HG03039 (cell line): ENCODE measurements at regions not wholly inside any gene's neighbourhood (a gene's known extent, or its start where the extent isn't known, plus 50 kb on each side); places are given as distances from the start of the nearest gene placed in this dataset.
"Not testable (repeated sequence)": the region's sequence is repeated elsewhere in the genome, so short reads cannot be mapped to it uniquely, and the experiment has no call there.

Experiments used
- ATAC-seq: cut with Tn5 transposase; IDR thresholded peaks from one replicate; pipeline ENCODE4 v1.9.1; 2021; ENCODE audit warnings: mild to moderate bottlenecking, moderate library complexity; ENCODE audit not compliant: unreplicated experiment

GRCh38 chr3:89912031-89912430 is 804.6 kb downstream of the EPHA3 start:
- no peak for ATAC-seq

GRCh38 chr3:89923921-89924610 is 816.6 kb downstream of the EPHA3 start:
- ATAC-seq, result no peak

GRCh38 chr3:89925976-89926375 is 818.6 kb downstream of the EPHA3 start:
- ATAC-seq, result no peak

- ATAC-seq, result no peak
These were observed 825.5 kb downstream of the EPHA3 start for GRCh38 chr3:89932882-89933281.

- ATAC-seq, result not testable (repeated sequence)
These were observed 837.0 kb downstream of the EPHA3 start for GRCh38 chr3:89944461-89944860.

GRCh38 chr3:89946884-89947283 is 839.5 kb downstream of the EPHA3 start:
- ATAC-seq, result no peak

GRCh38 chr3:89947337-89947954 is 840.0 kb downstream of the EPHA3 start:
- no peak for ATAC-seq

- ATAC-seq, result no peak
These were observed 840.6 kb downstream of the EPHA3 start for GRCh38 chr3:89948008-89948407.

- no peak for ATAC-seq
These were observed 843.4 kb downstream of the EPHA3 start for GRCh38 chr3:89950772-89951171.

GRCh38 chr3:89954137-89954536 is 846.7 kb downstream of the EPHA3 start:
- ATAC-seq, result no peak

GRCh38 chr3:89955156-89955555 is 847.7 kb downstream of the EPHA3 start:
- no peak for ATAC-seq

- ATAC-seq, result no peak
These were observed 850.0 kb downstream of the EPHA3 start for GRCh38 chr3:89957451-89957850.

- ATAC-seq, result not testable (repeated sequence)
These were observed 850.7 kb downstream of the EPHA3 start for GRCh38 chr3:89958163-89958562.

GRCh38 chr3:89964347-89964746 is 856.9 kb downstream of the EPHA3 start:
- no peak for ATAC-seq

- ATAC-seq, result no peak
These were observed 859.6 kb downstream of the EPHA3 start for GRCh38 chr3:89966877-89967665.

GRCh38 chr3:89971329-89971728 is 863.9 kb downstream of the EPHA3 start:
- no peak for ATAC-seq

GRCh38 chr3:89973156-89973555 is 865.7 kb downstream of the EPHA3 start:
- ATAC-seq, result no peak

- ATAC-seq, result no peak
These were observed 867.6 kb downstream of the EPHA3 start for GRCh38 chr3:89974903-89975519.

GRCh38 chr3:89983449-89983848 is 876.0 kb downstream of the EPHA3 start:
- no peak for ATAC-seq

- ATAC-seq, result no peak
These were observed 897.9 kb downstream of the EPHA3 start for GRCh38 chr3:90005281-90005847.
